Adrenal gland (tissue), 9 donors: ENCODE measurements at regions not wholly inside any gene's neighbourhood (a gene's known extent, or its start where the extent isn't known, plus 50 kb on each side); places are given as distances from the start of the nearest gene placed in this dataset.

Experiments
- DNase-seq, 7 donors: peaks; one replicate each; pipeline ENCODE4 v3.0.0-alpha.2; 2019 to 2020
- H3K27ac ChIP-seq, 5 donors: fragments of 200-600 bp; sonication (generic) in 4 of 5; 1 replicate in 3 of 5; 2 replicates in 2 of 5; pipeline versions ENCODE4 v1.5.1 to v1.8.0; 2016 to 2020; ENCODE audit warnings: mild to moderate bottlenecking in 1 of 5
- H3K27me3 ChIP-seq: fragments of 200-600 bp; 2 replicates; pipeline ENCODE4 v1.8.0; 2021
- H3K36me3 ChIP-seq, 2 donors: fragments of 200-600 bp; replicated peaks in 1 of 2; 1 replicate in 1 of 2; 2 replicates in 1 of 2; pipeline versions ENCODE4 v1.5.1 to v1.8.0; 2018 to 2022
- H3K4me1 ChIP-seq, 2 donors: fragments of 200-600 bp; replicated peaks in 1 of 2; 1 replicate in 1 of 2; 2 replicates in 1 of 2; pipeline versions ENCODE4 v1.5.1 to v1.8.0; 2018 to 2021
- H3K4me3 ChIP-seq, 4 donors: fragments of 200-600 bp; sonication (generic) in 3 of 4; one replicate each; pipeline ENCODE4 v1.5.1; 2016 to 2018
- H3K9me3 ChIP-seq, 3 donors: fragments of 200-600 bp; sonication (generic) in 1 of 3; replicated peaks in 1 of 3; 1 replicate in 2 of 3; 2 replicates in 1 of 3; pipeline versions ENCODE4 v1.5.1 to v1.8.0; 2016 to 2021
- POLR2A ChIP-seq, 2 donors: fragments of 450-650 bp; IDR thresholded peaks; one replicate each; pipeline ENCODE4 v1.6.1; 2017; ENCODE audit warnings: antibody characterized with exemption in 2 of 2, mild to moderate bottlenecking in 2 of 2, moderate library complexity in 1 of 2
- WGBS, 4 donors: extraction: QIAGEN DNeasy Blood & Tissue Kit in 2 of 4; methylation state at CpG; one replicate each; pipeline versions ENCODE4 v1.1.5 to v1.1.7; 2013 to 2017; 5-methylcytosine and 5-hydroxymethylcytosine counted together
- intact Hi-C, 2 donors: fragments of 100-400 bp; cut with DNase I; formaldehyde crosslinking; loops; one replicate each; pipeline versions ENCODE4 v1.14.1 to v1.15.0; 2022 to 2023
- TF ChIP-seq, protein P1 (sequence below), 6 experiments: fragments of 450-650 bp in 4 of 6; fragments of 200-600 bp in 2 of 6; sonication (generic) in 1 of 6; IDR thresholded peaks; 1 replicate in 5 of 6; 2 replicates in 1 of 6; pipeline versions ENCODE4 v1.5.1 to v1.8.0; 2016 to 2021; ENCODE audit warnings: antibody characterized with exemption in 6 of 6, mild to moderate bottlenecking in 2 of 6, moderate library complexity in 1 of 6
- donor health status: healthy with polysubstance abuse.
- donor health status: Bipolar disorder and iron deficiency.
- donor health status: DM: yes; HTN: yes; CAD: no.
- donor health status: DM: no; HTN: no; CAD: no.
- donor health status: DM: no; HTN: no; CAD: no.

DNA sequence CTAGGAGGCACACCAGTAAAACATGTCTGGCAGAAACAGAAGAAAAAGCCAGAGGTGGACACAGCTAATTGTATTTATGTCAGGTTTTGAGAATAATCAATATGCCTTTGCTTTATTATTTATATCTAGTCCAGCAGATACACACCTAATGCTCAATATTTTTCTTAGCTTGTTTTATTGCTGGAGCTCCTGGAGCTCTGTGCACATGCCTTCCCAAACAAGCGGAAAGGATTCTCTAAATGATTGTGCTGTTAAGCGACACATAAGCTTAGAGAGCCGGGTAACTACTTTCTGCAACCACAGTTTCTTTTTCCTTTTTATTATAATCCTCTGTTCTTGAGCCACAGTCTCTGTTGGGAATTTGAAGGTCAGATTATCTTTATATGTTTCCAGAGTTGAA lies 177.3 kb upstream of the ST6GAL2 start:
- intact Hi-C loops: no loop called here
- 69 to 81% (median 72%) methylated on average over 3 of the region's 3 CpGs for WGBS, 4 donors
- H3K27me3 ChIP-seq: no peaks in the 10 kb centered on the region
- no peaks in the 10 kb centered on the region for H3K9me3 ChIP-seq
- no peak for DNase-seq
- H3K4me1 ChIP-seq: no peaks in the 10 kb centered on the region
- no peaks in the 10 kb centered on the region for H3K36me3 ChIP-seq
- H3K27ac ChIP-seq: no peak overlapping the region
- no peak for TF ChIP-seq POLR2A (IDR thresholded peaks at IDR 0.05)
- TF ChIP-seq, protein P1, sequence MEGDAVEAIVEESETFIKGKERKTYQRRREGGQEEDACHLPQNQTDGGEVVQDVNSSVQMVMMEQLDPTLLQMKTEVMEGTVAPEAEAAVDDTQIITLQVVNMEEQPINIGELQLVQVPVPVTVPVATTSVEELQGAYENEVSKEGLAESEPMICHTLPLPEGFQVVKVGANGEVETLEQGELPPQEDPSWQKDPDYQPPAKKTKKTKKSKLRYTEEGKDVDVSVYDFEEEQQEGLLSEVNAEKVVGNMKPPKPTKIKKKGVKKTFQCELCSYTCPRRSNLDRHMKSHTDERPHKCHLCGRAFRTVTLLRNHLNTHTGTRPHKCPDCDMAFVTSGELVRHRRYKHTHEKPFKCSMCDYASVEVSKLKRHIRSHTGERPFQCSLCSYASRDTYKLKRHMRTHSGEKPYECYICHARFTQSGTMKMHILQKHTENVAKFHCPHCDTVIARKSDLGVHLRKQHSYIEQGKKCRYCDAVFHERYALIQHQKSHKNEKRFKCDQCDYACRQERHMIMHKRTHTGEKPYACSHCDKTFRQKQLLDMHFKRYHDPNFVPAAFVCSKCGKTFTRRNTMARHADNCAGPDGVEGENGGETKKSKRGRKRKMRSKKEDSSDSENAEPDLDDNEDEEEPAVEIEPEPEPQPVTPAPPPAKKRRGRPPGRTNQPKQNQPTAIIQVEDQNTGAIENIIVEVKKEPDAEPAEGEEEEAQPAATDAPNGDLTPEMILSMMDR (IDR thresholded peaks at IDR 0.05): no peak
- no peak overlapping the region for H3K4me3 ChIP-seq

DNA sequence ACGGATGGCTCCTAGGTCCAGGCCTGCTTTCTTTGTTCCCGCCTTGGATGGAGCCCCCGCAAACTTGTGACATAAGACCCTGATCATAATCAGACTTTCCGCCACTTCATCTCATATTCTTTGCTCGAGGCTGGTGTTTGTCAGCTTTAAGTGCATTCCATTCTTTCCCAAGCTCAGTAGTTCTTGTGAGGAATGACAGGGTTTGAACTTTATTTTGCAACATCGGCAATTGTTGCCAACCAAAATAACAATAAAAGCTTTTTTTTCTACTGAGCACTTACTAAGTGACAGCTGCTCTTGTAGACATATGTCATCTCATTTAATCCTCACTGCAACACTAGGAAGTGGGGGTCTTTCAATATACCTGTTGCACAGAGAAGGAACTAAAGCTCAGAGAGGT lies 178.8 kb upstream of the ST6GAL2 start:
- TF ChIP-seq POLR2A (IDR thresholded peaks at IDR 0.05): no peak
- TF ChIP-seq, protein P1 (IDR thresholded peaks at IDR 0.05): no peak
- Histone ChIP-seq H3K27ac (no peak overlapping the region), H3K27me3 (no peaks in the 10 kb centered on the region), H3K4me1 (no peaks in the 10 kb centered on the region), H3K9me3 (no peaks in the 10 kb centered on the region), H3K36me3 (no peaks in the 10 kb centered on the region), H3K4me3 (no peak overlapping the region)
- intact Hi-C loops: no loop called here
- DNase-seq: no peak
- 62 to 75% (median 71%) methylated on average over 6 of the region's 6 CpGs for WGBS, 4 donors

DNA sequence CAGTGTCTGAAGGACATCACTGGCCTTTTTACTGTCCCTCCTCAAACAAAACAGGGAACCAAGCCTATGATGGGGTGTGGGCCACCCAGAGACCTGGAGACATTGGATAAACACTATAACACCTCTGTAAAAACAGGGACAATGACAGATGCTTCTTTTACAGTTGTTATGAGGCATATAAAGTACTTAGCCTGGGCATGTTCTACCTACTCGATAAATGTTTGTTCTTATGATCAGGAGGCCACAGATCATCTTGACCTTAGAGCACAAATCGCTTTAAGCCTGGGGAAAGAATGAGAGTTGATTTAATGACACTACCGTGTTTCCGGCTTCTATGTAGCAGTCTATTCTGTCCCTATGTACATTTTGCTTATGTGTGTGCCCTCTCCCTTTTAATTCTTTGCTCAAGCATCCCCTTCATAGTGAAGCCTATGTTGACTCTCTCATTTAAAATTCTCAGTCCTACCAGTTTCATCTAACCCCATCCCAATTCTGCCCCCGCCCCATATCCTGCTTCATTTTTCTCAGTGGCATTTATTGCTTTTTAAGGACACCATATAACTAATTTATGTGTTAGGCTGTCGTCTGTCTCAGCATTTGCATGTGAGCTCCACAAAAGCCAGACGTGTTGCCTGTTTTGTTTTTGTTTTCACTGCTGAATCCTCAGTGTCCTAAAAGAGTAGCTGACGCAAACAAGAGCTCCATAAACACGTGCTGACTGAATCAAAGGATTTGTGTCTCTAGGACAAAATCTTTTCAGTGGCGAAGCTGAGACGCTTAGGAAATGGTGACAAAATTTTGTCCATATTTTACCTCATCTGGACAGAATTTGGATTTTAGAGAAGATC lies 182.3 kb upstream of the ST6GAL2 start:
- no peak overlapping the region for H3K4me3 ChIP-seq
- DNase-seq: no peak
- H3K36me3 ChIP-seq: no peaks in the 10 kb centered on the region
- no peaks in the 10 kb centered on the region for H3K27me3 ChIP-seq
- TF ChIP-seq, protein P1 (IDR thresholded peaks at IDR 0.05): no peak
- TF ChIP-seq POLR2A (IDR thresholded peaks at IDR 0.05): no peak
- H3K9me3 ChIP-seq: no peaks in the 10 kb centered on the region
- intact Hi-C loops: no loop called here
- no peaks in the 10 kb centered on the region for H3K4me1 ChIP-seq
- H3K27ac ChIP-seq: no peak overlapping the region
- 74 to 77% (median 76%) methylated on average over 11 of the region's 11 CpGs for WGBS, 4 donors

DNA sequence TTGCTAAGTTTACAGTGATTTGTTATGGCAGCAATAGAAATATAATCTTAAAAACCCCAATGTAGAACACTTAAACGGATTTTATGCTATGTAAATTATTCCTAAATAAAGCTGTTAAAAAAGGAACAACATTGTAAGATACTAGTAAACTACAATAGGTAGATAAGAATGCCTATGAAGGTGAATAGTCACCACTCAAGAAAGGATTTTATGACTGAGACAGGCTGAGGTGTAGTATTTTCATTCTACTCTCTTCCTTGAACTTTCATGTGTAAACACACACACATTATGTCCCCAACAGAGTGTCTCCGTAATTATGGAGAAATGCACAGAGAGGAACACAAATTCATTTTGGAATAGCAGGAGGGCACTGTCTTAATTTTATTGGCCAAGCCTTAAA lies 183.9 kb upstream of the ST6GAL2 start:
- Histone ChIP-seq H3K27ac (no peak overlapping the region), H3K4me1 (no peaks in the 10 kb centered on the region), H3K9me3 (no peaks in the 10 kb centered on the region), H3K27me3 (no peaks in the 10 kb centered on the region), H3K36me3 (no peaks in the 10 kb centered on the region), H3K4me3 (no peak overlapping the region)
- TF ChIP-seq, protein P1 (IDR thresholded peaks at IDR 0.05): no peak
- no peak for TF ChIP-seq POLR2A (IDR thresholded peaks at IDR 0.05)
- intact Hi-C loops: no loop called here
- 64 to 72% (median 70%) methylated on average over 2 of the region's 2 CpGs for WGBS, 4 donors
- DNase-seq: no peak
